GM21619 (cell line): ENCODE measurements at regions not wholly inside any gene's neighbourhood (a gene's known extent, or its start where the extent isn't known, plus 50 kb on each side); places are given as distances from the start of the nearest gene placed in this dataset.
"Not testable (repeated sequence)": the region's sequence is repeated elsewhere in the genome, so short reads cannot be mapped to it uniquely, and the experiment has no call there.

Source experiments
- ATAC-seq: cut with Tn5 transposase; IDR thresholded peaks from one replicate; pipeline ENCODE4 v1.9.1; 2021; ENCODE audit not compliant: unreplicated experiment

GRCh38 chr3:75241226-75241962, 422.7 kb upstream of the FRG2C start:
- not testable (repeated sequence) for ATAC-seq

GRCh38 chr3:75242012-75242735, 422.0 kb upstream of the FRG2C start:
- no peak for ATAC-seq

- ATAC-seq: no peak
Measured at GRCh38 chr3:75248974-75249373, 415.2 kb upstream of the FRG2C start.

GRCh38 chr3:75254685-75255084, 409.4 kb upstream of the FRG2C start:
- no peak for ATAC-seq

- ATAC-seq: not testable (repeated sequence)
Measured at GRCh38 chr3:75258825-75259683, 405.1 kb upstream of the FRG2C start.

- ATAC-seq: not testable (repeated sequence)
Measured at GRCh38 chr3:75260975-75261374, 403.2 kb upstream of the FRG2C start.

GRCh38 chr3:75262661-75263060, 401.5 kb upstream of the FRG2C start:
- ATAC-seq: no peak

GRCh38 chr3:75265897-75266296, 398.2 kb upstream of the FRG2C start:
- no peak for ATAC-seq

- not testable (repeated sequence) for ATAC-seq
Measured at GRCh38 chr3:75268576-75268975, 395.6 kb upstream of the FRG2C start.

- ATAC-seq: not testable (repeated sequence)
Measured at GRCh38 chr3:75272237-75272636, 391.9 kb upstream of the FRG2C start.

GRCh38 chr3:75272691-75273090, 391.4 kb upstream of the FRG2C start:
- ATAC-seq: no peak

GRCh38 chr3:75285531-75286148, 378.5 kb upstream of the FRG2C start:
- ATAC-seq: not testable (repeated sequence)

- not testable (repeated sequence) for ATAC-seq
Measured at GRCh38 chr3:75288972-75289574, 375.1 kb upstream of the FRG2C start.

GRCh38 chr3:75294124-75294523, 370.0 kb upstream of the FRG2C start:
- ATAC-seq: no peak

- ATAC-seq: no peak
Measured at GRCh38 chr3:75295013-75295412, 369.1 kb upstream of the FRG2C start.

- ATAC-seq: no peak
Measured at GRCh38 chr3:75296858-75297257, 367.3 kb upstream of the FRG2C start.

GRCh38 chr3:75300606-75301005, 363.5 kb upstream of the FRG2C start:
- no peak for ATAC-seq

GRCh38 chr3:75301050-75301449, 363.1 kb upstream of the FRG2C start:
- not testable (repeated sequence) for ATAC-seq

- no peak for ATAC-seq
Measured at GRCh38 chr3:75303741-75304140, 360.4 kb upstream of the FRG2C start.

GRCh38 chr3:75305901-75306300, 358.2 kb upstream of the FRG2C start:
- ATAC-seq: no peak

- not testable (repeated sequence) for ATAC-seq
Measured at GRCh38 chr3:75311306-75311705, 352.8 kb upstream of the FRG2C start.
